ENCODE measurements at regions not wholly inside any gene's neighbourhood (a gene's known extent, or its start where the extent isn't known, plus 50 kb on each side); places are given as distances from the start of the nearest gene placed in this dataset.

DNA sequence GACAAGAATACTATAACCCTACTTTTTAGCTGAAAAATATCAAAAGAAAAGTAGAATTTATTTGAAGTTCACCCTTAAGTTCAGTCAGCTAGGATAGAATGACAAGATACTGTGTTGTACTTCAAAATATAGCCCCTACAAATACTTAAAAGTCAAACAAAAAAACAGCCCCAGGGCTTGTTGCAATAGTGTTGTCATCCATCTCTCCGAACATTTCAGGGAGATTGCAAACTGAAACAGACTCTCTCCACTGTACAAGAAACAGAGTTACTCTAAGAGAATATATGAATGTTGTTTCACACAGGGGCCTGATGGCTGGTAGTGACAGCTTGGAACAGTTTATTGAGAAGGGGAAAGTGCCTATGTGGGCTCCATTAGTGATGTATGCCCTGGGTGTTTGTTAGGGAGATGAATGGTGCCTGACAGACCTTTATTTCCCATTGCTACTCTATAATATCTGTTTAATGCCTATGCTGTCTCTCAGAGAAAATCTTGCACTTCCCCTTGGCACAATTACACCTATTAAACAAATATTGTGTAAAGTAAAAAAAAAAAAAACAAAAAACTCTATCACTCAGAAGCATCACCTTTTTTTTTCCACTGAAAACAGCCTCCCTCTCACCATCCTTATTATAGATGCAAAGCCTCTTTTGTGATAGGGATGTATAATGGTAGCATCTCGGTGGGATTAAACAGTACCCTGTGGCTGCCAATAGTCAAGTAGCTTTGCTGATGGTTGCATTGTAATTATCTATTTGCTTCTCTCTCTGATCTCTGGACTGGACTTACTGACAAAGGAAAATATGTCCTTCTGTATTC lies 506.3 kb upstream of the LUZP2 start:
- TF ChIP-seq, protein P1, sequence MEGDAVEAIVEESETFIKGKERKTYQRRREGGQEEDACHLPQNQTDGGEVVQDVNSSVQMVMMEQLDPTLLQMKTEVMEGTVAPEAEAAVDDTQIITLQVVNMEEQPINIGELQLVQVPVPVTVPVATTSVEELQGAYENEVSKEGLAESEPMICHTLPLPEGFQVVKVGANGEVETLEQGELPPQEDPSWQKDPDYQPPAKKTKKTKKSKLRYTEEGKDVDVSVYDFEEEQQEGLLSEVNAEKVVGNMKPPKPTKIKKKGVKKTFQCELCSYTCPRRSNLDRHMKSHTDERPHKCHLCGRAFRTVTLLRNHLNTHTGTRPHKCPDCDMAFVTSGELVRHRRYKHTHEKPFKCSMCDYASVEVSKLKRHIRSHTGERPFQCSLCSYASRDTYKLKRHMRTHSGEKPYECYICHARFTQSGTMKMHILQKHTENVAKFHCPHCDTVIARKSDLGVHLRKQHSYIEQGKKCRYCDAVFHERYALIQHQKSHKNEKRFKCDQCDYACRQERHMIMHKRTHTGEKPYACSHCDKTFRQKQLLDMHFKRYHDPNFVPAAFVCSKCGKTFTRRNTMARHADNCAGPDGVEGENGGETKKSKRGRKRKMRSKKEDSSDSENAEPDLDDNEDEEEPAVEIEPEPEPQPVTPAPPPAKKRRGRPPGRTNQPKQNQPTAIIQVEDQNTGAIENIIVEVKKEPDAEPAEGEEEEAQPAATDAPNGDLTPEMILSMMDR (optimal IDR thresholded peaks at IDR 0.05 in 1 of 3, IDR thresholded peaks at IDR 0.05 in 1 of 3, conservative IDR thresholded peaks at IDR 0.05 in 1 of 3; ENCODE audit: extremely low read depth in 1 of 3, insufficient read depth in 2 of 3, low read length in 3 of 3) = no peak
- no peak for TF ChIP-seq EZH2 (IDR thresholded peaks at IDR 0.05; ENCODE audit: low read length)
- H3K4me3 ChIP-seq (ENCODE audit: control insufficient read depth in 2 of 3, extremely low read depth in 1 of 3, insufficient read depth in 2 of 3, low read depth in 1 of 3, low read length in 3 of 3) = no peak overlapping the region
- no peaks in the 10 kb centered on the region for H4K20me1 ChIP-seq (ENCODE audit: control insufficient read depth, extremely low read depth, insufficient read depth, low read length)
- H3K9me1 ChIP-seq (ENCODE audit: control insufficient read depth, extremely low read depth, insufficient read depth, low read length) = no peaks in the 10 kb centered on the region
- no peaks in the 10 kb centered on the region for H3K79me2 ChIP-seq (ENCODE audit: control insufficient read depth, insufficient read depth, low read length)
- no peaks in the 10 kb centered on the region for H3K27me3 ChIP-seq (ENCODE audit: control insufficient read depth, extremely low read depth, insufficient read depth, low read length)
- no peak overlapping the region for H3K9ac ChIP-seq (ENCODE audit: control insufficient read depth, extremely low read depth, insufficient read depth, low read length)
- H3K36me3 ChIP-seq (ENCODE audit: control insufficient read depth in 2 of 2, extremely low read depth in 1 of 2, insufficient read depth in 2 of 2, low read length in 2 of 2) = no peaks in the 10 kb centered on the region
- H3K4me2 ChIP-seq (ENCODE audit: control insufficient read depth, extremely low read depth, insufficient read depth, low read depth, low read length) = no peak overlapping the region
- dilution Hi-C loops (cut with MboI; ENCODE audit: extremely low pct_ligation_motif_present, low sequenced_read_pairs) = no loop called here
- no peak overlapping the region for H2AFZ ChIP-seq (ENCODE audit: control insufficient read depth, low read length)
- DNase-seq (ENCODE audit: low read depth, low spot score) = no peak
- no peak overlapping the region for H3K27ac ChIP-seq (ENCODE audit: control insufficient read depth, insufficient read depth, low read length)
- no peaks in the 10 kb centered on the region for H3K4me1 ChIP-seq (ENCODE audit: control insufficient read depth, extremely low read depth, insufficient read depth, low read length)
- FAIRE-seq = no peak
- no peaks in the 10 kb centered on the region for H3K9me3 ChIP-seq (ENCODE audit: control insufficient read depth, low read depth, low read length)

DNA sequence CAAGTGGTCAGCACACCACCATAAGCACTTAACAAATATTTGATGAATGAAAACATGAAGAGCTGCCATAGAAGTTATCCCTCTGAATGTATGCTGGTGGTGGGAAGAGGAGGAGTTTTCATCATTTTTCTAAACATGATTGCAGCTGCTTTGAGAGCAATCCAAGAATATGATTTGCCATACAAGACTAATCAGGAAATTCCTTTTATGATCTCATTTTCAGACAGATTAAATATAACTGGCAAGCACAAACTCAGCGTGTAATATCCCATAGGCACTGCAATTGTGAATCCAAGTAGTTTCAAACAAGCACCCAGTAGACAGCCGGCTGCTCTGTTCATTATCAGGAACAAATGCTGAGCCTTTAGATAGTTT lies 505.7 kb upstream of the LUZP2 start:
- Histone ChIP-seq H3K27ac (ENCODE audit: control insufficient read depth, insufficient read depth, low read length) (no peak overlapping the region), H4K20me1 (ENCODE audit: control insufficient read depth, extremely low read depth, insufficient read depth, low read length) (no peaks in the 10 kb centered on the region), H3K9ac (ENCODE audit: control insufficient read depth, extremely low read depth, insufficient read depth, low read length) (no peak overlapping the region), H3K4me3 (ENCODE audit: control insufficient read depth in 2 of 3, extremely low read depth in 1 of 3, insufficient read depth in 2 of 3, low read depth in 1 of 3, low read length in 3 of 3) (no peak overlapping the region), H3K9me1 (ENCODE audit: control insufficient read depth, extremely low read depth, insufficient read depth, low read length) (no peaks in the 10 kb centered on the region), H2AFZ (ENCODE audit: control insufficient read depth, low read length) (no peak overlapping the region), H3K79me2 (ENCODE audit: control insufficient read depth, insufficient read depth, low read length) (no peaks in the 10 kb centered on the region), H3K9me3 (ENCODE audit: control insufficient read depth, low read depth, low read length) (no peaks in the 10 kb centered on the region), H3K36me3 (ENCODE audit: control insufficient read depth in 2 of 2, extremely low read depth in 1 of 2, insufficient read depth in 2 of 2, low read length in 2 of 2) (no peaks in the 10 kb centered on the region), H3K27me3 (ENCODE audit: control insufficient read depth, extremely low read depth, insufficient read depth, low read length) (no peaks in the 10 kb centered on the region), H3K4me1 (ENCODE audit: control insufficient read depth, extremely low read depth, insufficient read depth, low read length) (no peaks in the 10 kb centered on the region), H3K4me2 (ENCODE audit: control insufficient read depth, extremely low read depth, insufficient read depth, low read depth, low read length) (no peak overlapping the region)
- TF ChIP-seq EZH2 (IDR thresholded peaks at IDR 0.05; ENCODE audit: low read length) = no peak
- TF ChIP-seq, protein P1 (optimal IDR thresholded peaks at IDR 0.05 in 1 of 3, IDR thresholded peaks at IDR 0.05 in 1 of 3, conservative IDR thresholded peaks at IDR 0.05 in 1 of 3; ENCODE audit: extremely low read depth in 1 of 3, insufficient read depth in 2 of 3, low read length in 3 of 3) = no peak
- FAIRE-seq (no peak), DNase-seq (ENCODE audit: low read depth, low spot score) (no peak)
- dilution Hi-C loops (cut with MboI; ENCODE audit: extremely low pct_ligation_motif_present, low sequenced_read_pairs) = no loop called here
